Thyroid gland (tissue), 4 donors: ENCODE measurements at regions not wholly inside any gene's neighbourhood (a gene's known extent, or its start where the extent isn't known, plus 50 kb on each side); places are given as distances from the start of the nearest gene placed in this dataset.

Source experiments
- DNase-seq, 2 donors: peaks; one replicate each; pipeline ENCODE4 v3.0.0-alpha.2; 2019
- H3K27ac ChIP-seq, 3 donors: fragments of 200-600 bp; sonication (generic); 1 replicate in 2 of 3; 2 replicates in 1 of 3; pipeline ENCODE4 v1.5.1; 2016 to 2019; ENCODE audit warnings: mild to moderate bottlenecking in 1 of 3, moderate library complexity in 1 of 3
- H3K27me3 ChIP-seq: fragments of 200-600 bp; sonication (generic); one replicate; pipeline ENCODE4 v1.5.1; 2019
- H3K36me3 ChIP-seq, 2 donors: fragments of 200-600 bp; sonication (generic); one replicate each; pipeline ENCODE4 v1.5.1; 2016 to 2019
- H3K4me1 ChIP-seq, 2 donors: fragments of 200-600 bp; sonication (generic); one replicate each; pipeline ENCODE4 v1.5.1; 2017 to 2019
- H3K4me3 ChIP-seq, 3 donors: fragments of 200-600 bp; sonication (generic); replicated peaks in 1 of 3; 1 replicate in 2 of 3; 2 replicates in 1 of 3; pipeline ENCODE4 v1.5.1; 2016; ENCODE audit warnings: mild to moderate bottlenecking in 1 of 3
- H3K9me3 ChIP-seq: fragments of 200-600 bp; sonication (generic); one replicate; pipeline ENCODE4 v1.5.1; 2017
- POLR2A ChIP-seq, 2 donors: fragments of 450-650 bp; IDR thresholded peaks; one replicate each; pipeline ENCODE4 v1.6.1; 2017; ENCODE audit warnings: antibody characterized with exemption in 2 of 2, mild to moderate bottlenecking in 2 of 2, moderate library complexity in 1 of 2
- WGBS, 2 donors: methylation state at CpG; one replicate each; pipeline ENCODE4 v1.1.5; 2017; 5-methylcytosine and 5-hydroxymethylcytosine counted together
- intact Hi-C: fragments of 100-400 bp; cut with DNase I; formaldehyde crosslinking; loops from one replicate; pipeline ENCODE4 v1.15.1; 2023
- TF ChIP-seq, protein P1 (sequence below), 6 experiments: fragments of 200-600 bp in 3 of 6; fragments of 450-650 bp in 3 of 6; sonication (generic) in 3 of 6; IDR thresholded peaks; one replicate each; pipeline ENCODE4 v1.5.1; 2016 to 2019; ENCODE audit warnings: antibody characterized with exemption in 6 of 6, mild to moderate bottlenecking in 2 of 6, inconsistent platforms in 1 of 6, moderate library complexity in 1 of 6

DNA sequence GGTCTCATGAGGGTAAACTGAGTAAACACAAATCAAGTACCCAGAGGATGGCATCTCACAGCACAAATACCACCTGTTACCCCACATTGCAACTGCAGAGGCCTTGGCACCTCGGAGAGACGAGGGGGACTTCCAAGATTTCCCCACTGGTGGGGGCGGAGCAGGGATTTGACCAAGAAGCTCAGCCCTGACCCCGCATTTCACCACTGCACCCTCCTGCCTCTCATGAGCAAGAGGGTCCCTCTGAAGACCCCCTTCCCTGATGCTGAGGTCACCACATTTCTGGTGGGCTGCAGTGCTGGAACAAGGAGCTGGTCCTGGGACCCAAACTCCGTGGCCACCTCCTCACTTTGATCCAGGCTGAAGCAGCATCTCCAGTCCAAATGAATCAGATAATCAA, 342.4 kb downstream of the NPHP4 start:
- intact Hi-C loops = no loop called here
- H3K4me3 ChIP-seq = no peak overlapping the region
- H3K27me3 ChIP-seq = no peaks in the 10 kb centered on the region
- 93% methylated on average over 5 of the region's 5 CpGs for WGBS, 2 donors
- H3K4me1 ChIP-seq = no peaks in the 10 kb centered on the region
- no peak for TF ChIP-seq POLR2A (IDR thresholded peaks at IDR 0.05)
- TF ChIP-seq, protein P1, sequence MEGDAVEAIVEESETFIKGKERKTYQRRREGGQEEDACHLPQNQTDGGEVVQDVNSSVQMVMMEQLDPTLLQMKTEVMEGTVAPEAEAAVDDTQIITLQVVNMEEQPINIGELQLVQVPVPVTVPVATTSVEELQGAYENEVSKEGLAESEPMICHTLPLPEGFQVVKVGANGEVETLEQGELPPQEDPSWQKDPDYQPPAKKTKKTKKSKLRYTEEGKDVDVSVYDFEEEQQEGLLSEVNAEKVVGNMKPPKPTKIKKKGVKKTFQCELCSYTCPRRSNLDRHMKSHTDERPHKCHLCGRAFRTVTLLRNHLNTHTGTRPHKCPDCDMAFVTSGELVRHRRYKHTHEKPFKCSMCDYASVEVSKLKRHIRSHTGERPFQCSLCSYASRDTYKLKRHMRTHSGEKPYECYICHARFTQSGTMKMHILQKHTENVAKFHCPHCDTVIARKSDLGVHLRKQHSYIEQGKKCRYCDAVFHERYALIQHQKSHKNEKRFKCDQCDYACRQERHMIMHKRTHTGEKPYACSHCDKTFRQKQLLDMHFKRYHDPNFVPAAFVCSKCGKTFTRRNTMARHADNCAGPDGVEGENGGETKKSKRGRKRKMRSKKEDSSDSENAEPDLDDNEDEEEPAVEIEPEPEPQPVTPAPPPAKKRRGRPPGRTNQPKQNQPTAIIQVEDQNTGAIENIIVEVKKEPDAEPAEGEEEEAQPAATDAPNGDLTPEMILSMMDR (IDR thresholded peaks at IDR 0.05) = no peak
- H3K27ac ChIP-seq = no peak overlapping the region
- no peaks in the 10 kb centered on the region for H3K36me3 ChIP-seq
- H3K9me3 ChIP-seq = no peaks in the 10 kb centered on the region
- no peak for DNase-seq

DNA sequence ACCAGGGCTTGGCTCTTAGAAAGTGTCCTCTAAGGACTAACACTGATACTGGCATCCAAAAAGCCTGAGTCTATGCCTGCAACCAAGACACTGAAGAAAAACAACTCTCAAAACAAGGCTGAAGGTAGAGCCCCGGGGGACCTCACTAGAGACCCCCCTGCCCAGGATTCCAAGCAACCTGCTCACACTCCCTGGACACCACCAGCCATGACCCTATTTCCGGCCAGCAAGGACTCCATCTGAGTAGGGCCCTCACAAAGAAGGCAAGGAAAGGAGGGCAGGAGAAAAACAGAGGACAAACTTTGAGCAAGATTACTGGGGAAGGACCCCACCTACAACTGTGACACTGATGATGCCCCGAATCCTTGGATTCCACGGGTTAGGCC, 343.1 kb downstream of the NPHP4 start:
- H3K27ac ChIP-seq = no peak overlapping the region
- WGBS, 2 donors = 81 to 91% methylated on average over 4 of the region's 4 CpGs
- TF ChIP-seq POLR2A (IDR thresholded peaks at IDR 0.05) = no peak
- TF ChIP-seq, protein P1 (IDR thresholded peaks at IDR 0.05) = no peak
- intact Hi-C loops = no loop called here
- no peaks in the 10 kb centered on the region for H3K4me1 ChIP-seq
- no peaks in the 10 kb centered on the region for H3K27me3 ChIP-seq
- H3K4me3 ChIP-seq = no peak overlapping the region
- H3K9me3 ChIP-seq = no peaks in the 10 kb centered on the region
- H3K36me3 ChIP-seq = no peaks in the 10 kb centered on the region
- no peak for DNase-seq

DNA sequence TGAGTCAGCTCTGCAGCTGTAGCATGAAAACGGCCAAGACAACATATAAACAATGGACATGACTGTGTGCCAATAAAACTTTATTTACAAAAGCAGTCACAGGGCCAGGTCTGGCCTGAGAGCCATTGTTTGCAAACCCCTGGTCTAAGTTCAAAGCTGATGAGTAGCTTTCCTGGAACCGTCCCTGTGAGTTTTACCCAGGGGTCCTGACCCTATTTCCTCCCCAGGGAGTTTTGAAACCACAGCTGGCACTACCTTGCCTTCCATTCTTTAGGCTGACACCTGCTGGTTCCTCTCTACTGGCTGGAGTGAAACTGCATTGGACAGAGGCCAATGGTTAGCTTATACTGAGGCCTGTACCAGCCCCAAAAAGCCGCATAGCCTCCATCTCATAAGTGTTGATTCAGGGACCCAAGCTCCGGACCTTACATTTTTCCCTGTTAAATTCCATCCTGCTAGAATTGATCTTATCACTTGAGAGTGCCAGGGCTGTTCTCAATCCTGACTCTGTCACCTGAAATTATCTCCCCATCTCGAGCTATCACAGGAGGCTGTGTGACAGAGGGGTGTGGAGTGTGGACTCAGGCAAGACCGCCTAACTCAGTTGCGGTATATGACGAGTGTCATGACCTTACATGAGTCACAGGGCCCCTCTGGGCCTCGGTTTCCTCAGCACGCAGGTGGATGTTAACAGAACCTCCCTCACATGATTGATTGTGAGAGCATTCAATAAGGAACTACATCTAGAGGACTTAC, 343.6 kb downstream of the NPHP4 start:
- Histone ChIP-seq H3K27me3 (no peaks in the 10 kb centered on the region), H3K27ac (no peak overlapping the region), H3K4me3 (no peak overlapping the region), H3K9me3 (no peaks in the 10 kb centered on the region), H3K4me1 (no peaks in the 10 kb centered on the region), H3K36me3 (no peaks in the 10 kb centered on the region)
- DNase-seq = no peak
- WGBS, 2 donors = 71 to 73% methylated on average over 10 of the region's 10 CpGs
- no peak for TF ChIP-seq POLR2A (IDR thresholded peaks at IDR 0.05)
- TF ChIP-seq, protein P1 (IDR thresholded peaks at IDR 0.05) = no peak
- intact Hi-C loops = no loop called here

DNA sequence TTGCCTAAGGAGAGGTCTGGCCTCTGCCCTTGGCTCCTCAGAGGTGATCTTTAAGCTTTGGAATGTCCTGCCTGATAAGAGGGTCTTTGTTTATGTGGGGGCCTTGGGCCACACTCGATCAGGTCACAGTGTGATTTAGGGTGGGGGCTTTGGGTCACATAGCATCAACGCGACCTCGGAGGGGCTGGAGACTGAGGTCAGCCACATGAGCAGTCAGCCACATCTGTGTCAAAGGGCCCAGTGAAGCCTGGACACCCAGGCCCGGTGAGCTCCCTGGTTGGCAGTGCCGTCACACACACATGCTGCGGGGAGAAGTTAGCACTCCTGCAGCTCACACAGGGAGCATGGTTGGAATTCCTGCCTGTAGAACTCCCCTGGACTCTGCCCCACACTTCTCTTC, 345.0 kb downstream of the NPHP4 start:
- no peaks in the 10 kb centered on the region for H3K36me3 ChIP-seq
- WGBS, 2 donors = 41 to 46% methylated on average over 6 to 7 of the region's 7 CpGs
- TF ChIP-seq POLR2A (IDR thresholded peaks at IDR 0.05) = no peak
- TF ChIP-seq, protein P1 (IDR thresholded peaks at IDR 0.05) = no peak
- intact Hi-C loops = no loop called here
- no peaks in the 10 kb centered on the region for H3K4me1 ChIP-seq
- H3K4me3 ChIP-seq = no peak overlapping the region
- no peak for DNase-seq
- no peak overlapping the region for H3K27ac ChIP-seq
- no peaks in the 10 kb centered on the region for H3K27me3 ChIP-seq
- H3K9me3 ChIP-seq = no peaks in the 10 kb centered on the region

DNA sequence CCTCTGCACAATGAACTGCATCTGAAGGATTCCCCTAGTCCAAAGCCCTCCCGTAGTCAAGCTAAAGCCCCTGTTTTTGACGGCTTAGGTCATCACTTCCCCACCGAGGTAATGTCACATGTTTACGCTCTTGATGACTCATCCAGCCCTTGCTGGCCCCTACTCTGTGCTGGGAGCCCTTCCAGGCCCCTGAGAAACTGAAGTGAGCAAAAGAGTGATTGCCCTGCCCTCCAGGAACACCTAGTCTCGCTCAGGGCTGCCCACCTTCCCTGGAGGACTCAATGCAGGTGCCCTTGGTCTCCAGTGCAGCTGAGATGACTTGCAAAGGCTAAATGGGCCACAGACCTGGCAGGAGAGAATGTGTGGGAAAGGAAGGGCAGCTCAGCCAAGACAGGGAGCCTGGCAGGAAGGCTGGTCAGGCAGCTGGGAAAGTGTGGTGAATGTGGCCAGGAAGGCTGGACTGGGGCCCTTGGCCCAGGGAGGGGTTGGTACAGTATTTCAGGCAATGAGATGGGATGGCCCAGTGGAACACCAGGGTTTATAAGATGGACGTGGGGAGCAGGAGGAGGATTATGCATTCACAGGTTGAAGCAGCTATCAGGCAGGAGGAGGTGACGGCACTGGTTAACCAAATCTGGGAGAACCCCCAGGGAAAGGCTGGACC, 345.6 kb downstream of the NPHP4 start:
- intact Hi-C loops = no loop called here
- WGBS, 2 donors = 55 to 69% methylated on average over 7 of the region's 7 CpGs
- Histone ChIP-seq H3K4me3 (no peak overlapping the region), H3K9me3 (no peaks in the 10 kb centered on the region), H3K4me1 (no peaks in the 10 kb centered on the region), H3K27ac (no peak overlapping the region), H3K36me3 (no peaks in the 10 kb centered on the region), H3K27me3 (no peaks in the 10 kb centered on the region)
- no peak for DNase-seq
- TF ChIP-seq, protein P1 (IDR thresholded peaks at IDR 0.05) = no peak
- TF ChIP-seq POLR2A (IDR thresholded peaks at IDR 0.05) = no peak
